HG03558 (cell line): ENCODE measurements at regions not wholly inside any gene's neighbourhood (a gene's known extent, or its start where the extent isn't known, plus 50 kb on each side); places are given as distances from the start of the nearest gene placed in this dataset.

ENCODE experiments used
- ATAC-seq: cut with Tn5 transposase; IDR thresholded peaks from one replicate; pipeline ENCODE4 v1.9.1; 2021; ENCODE audit warnings: moderate number of reproducible peaks; ENCODE audit not compliant: unreplicated experiment; ENCODE audit errors: extremely low read depth

DNA sequence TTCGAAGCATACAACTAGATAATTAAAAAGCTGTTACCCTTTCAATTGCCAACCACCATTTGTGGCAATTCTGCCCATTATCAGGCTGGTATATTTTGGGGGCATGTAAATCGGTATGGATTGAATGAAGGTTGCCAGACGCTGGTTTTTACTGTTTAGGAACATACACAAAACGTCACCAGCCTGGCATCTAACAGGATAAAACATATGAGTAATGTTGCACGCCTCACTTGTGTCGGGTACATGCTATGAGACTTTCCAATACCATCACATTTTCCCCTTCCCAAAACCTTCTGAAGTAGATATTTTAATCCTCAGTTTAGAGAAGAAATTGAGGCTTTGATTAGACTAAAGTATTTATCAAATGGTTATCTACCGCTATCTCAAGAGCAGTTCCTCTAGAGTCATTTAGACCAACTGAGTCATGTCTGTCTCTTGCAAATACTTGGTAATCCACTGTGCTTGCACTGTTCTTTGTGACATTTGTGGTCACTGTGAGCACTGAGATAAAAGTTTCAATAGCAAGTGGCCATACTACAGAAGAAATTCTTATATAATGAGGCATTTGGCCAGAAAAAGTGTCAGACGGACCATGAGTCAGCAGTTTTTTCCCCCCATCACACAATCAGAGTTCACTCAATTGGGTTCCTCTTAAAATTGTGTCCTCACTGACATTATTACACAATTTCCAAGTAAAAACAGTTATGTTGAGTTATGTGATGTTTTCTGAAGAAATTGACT, 498.7 kb downstream of the NXPH1 start:
- no peak for ATAC-seq

DNA sequence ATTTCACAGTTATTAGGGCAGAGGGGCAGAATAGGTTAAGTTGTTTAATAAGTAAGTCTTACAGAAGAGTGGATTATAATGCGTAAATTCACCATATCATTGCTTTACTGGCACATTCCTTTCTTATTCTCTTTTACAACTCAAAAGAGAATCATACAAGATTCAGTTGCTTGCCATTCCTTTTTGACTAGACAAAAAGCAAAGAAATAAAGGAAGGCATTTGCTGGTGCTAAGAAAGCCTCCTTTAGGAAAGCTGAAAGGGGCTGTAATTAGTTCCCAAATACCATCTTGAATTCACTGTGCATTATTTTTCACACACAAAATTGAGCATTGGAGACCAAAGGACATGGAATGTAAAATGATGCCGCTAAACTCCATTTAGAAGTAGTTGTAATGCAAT, 499.3 kb downstream of the NXPH1 start:
- ATAC-seq: no peak

GRCh38 chr7:8937204-8937603, 503.8 kb downstream of the NXPH1 start:
- ATAC-seq: no peak

DNA sequence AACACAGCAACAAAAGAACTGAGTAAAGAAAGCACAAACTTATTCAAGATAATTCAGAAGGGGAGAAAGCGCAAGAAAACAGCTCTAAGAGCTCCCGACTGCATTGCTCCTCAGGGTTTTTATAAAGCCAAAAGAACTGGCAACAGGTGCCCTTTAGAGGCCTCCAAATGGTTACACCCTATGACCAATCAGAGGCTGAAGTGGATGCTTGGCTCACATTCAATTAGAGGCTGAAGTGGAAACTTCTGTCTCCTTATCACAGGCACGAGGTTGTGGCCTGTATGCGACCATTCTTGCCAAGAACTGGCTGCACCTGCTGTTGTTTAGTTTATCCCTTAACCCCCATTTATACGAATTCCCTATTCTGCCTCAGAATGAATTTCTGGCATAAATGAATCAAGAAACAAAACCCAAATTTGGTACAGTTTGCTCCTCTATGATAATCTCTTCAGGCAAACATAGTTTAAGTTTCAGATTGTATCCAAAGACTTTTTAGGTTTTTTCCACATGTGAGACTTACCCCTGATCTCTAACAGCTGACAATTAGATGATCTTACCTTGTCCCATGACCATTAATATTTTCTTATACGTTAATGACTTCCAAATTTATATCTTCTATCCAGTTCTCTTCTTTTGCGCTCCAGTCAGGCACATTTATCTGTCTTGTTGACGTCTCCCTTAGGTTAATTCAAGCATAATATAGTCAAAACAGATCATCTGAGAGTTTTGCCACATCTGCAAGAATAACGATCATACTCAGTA, 504.8 kb downstream of the NXPH1 start:
- ATAC-seq: no peak

DNA sequence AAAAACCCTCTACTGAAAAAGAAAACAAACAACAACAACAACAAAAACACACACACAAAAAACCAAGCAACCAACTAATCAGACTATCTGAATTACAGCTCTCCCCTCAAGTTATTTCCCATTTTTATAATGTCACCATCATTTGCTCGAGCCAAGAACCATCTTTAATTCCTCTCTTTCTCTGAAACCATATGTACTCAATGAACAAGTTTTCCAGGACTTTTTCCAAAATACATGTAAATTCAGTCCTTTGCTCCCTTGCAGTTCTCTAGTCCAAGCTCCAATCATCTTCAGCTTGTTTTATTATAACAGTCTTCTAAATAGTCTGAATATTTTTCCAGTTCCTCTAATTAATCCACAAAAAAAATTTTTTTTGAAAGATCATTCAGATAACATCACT, 506.0 kb downstream of the NXPH1 start:
- ATAC-seq: no peak

DNA sequence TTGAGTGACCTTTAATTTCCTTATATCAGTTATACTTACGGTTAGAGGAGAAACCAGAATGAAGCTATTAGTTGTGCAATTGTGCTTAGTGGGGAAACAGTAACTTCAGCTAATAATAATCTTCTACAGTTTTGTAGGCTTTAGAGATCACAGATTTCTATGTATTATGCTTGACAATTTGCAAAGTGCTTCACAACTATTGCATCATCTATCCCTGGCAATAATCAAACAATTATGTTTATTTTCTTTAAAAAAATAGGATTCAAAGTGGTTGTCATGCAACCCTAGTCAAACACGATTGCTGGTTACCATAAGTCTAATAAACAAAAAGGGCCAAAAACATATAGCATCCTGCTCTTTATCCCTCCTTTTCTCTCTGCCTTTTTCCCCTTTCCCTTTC, 530.3 kb downstream of the NXPH1 start:
- ATAC-seq: no peak

GRCh38 chr7:8965177-8965576, 531.8 kb downstream of the NXPH1 start:
- no peak for ATAC-seq

- ATAC-seq: no peak
Observed at GRCh38 chr7:8973601-8974000, 540.2 kb downstream of the NXPH1 start.

DNA sequence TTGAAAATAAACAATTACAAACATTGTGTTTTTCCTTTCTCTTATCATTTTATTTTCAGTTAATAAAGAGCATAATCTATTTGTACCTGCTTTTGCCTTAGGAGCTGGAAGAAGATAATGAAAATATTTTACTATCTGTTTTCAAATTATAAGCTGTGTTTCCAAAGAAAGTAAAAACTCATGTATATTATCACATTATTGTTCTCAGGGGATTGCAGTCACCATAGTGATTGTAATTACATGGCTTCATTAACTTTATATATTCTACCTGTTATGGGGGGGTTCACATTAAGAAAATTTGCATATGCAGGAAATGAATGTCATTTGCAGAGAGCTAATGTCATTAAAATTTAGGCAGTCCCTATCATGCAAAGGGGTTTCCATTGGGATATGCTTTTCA, 542.3 kb downstream of the NXPH1 start:
- ATAC-seq: no peak

DNA sequence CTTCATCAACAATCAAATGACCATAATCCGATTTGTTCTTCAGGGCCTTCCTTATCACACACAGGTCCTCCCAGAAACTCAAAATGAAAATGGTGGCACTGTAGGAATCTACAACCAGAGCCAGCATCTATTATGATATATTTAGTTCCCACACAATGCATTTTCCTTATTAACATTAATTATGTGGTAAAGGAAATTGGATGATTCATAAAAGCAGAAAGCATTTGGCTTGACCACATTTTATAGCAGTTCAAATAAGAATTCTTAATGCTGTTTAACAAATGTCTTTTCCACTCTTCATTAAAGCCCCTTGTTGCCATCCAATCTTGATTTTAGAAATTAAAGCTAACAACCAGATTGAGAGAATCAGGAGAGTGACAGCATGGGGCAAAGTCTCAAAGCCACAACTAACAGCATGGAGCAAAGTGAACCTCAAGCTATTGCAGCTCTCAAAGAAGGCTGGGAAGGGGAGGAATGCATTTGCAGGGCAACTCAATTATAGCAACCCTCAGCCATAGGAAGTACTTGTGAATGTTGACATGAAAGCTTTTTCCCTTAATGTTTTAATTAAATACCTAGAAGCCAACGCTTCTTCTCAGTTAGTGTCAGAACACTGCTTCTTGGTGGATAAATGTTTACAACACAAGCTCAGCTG, 549.1 kb downstream of the NXPH1 start:
- no peak for ATAC-seq

DNA sequence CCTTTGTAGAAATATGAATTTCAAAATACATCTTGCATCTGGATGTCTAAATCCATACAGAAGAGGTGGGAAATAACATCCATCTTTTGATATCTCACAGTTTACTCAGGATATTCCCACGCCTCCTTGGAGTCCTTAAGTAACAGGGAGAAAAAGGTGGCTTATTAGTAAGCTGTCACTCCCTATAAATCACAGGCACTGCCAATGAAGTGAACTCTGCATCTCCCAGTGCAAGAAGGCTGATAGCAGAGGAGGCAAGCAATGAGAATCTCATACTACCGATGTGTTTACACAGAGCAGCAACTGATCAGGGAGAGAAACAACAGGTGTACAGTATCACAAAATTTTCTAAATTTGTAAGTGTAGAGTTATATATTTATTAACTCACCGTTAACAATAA, 551.8 kb downstream of the NXPH1 start:
- no peak for ATAC-seq

- ATAC-seq: no peak
Observed at GRCh38 chr7:8988267-8988666, 554.9 kb downstream of the NXPH1 start.

GRCh38 chr7:8991159-8991558, 557.8 kb downstream of the NXPH1 start:
- no peak for ATAC-seq

GRCh38 chr7:8998762-8999161, 565.4 kb downstream of the NXPH1 start:
- ATAC-seq: no peak

GRCh38 chr7:9013940-9014339, 580.5 kb downstream of the NXPH1 start:
- no peak for ATAC-seq

- ATAC-seq: no peak
Observed at GRCh38 chr7:9017286-9017685, 583.9 kb downstream of the NXPH1 start.

DNA sequence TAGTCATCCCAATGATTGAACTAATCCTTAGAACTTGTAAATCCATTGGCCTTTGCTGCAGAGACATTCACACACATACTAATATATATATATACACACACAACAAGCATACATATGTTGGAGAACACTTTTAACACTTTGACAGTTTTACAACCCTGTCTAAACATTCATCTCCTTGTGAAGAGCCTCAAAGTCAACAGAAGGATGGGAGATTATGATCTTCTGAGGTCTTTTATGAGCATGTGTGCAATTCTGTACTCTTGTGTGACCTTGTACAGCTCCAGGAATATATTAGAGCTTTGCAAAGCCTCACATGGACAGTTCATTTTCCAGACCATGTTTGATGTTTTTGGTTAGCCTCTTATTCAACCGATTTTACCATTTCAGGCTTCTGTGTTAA, 589.0 kb downstream of the NXPH1 start:
- ATAC-seq: no peak

DNA sequence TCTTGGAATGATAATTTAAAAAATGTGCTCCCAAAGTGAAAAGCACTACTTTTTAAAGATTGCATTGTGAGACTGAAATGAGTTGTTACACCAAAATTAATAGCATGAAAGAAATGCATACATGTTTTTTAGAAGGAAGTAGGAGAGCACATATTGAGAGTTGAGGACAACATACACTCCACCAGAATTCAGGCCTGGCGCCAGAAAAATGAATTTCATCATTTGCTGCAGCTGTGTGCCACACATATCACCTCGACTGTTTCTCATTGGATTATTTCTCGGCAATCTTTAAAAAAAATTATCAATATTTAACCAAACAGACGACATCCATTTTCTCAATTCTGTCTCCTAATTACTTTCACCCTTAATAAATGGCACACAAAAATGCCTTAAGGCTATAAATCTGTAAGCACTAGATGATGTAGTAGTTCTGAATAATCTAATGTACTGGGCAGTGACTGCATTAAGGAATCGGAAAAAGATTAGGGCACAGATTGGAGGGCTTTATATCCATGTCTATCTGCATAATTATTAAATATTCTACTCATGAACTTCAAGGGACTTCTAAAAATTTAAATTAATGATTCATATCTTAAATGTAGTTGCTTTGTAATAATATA, 590.4 kb downstream of the NXPH1 start:
- ATAC-seq: no peak

DNA sequence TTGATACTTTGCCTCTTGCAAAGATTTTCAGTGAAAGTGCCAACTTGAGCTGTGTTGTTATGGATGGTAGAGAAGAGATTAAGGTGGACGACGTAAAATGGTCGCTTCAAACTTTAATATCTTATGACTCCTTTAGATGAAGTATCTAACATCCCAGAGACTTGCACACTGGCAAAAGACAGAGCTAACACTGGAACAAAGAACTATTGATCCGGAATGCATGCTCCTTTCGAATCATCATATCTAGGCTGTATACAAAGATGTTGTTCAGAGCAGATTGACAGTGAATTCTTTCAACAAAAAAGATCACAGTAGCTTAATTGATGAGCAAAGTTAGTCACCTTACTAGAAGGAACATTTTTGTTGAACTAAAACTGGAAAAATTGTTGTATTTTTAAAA, 592.7 kb downstream of the NXPH1 start:
- ATAC-seq: no peak

DNA sequence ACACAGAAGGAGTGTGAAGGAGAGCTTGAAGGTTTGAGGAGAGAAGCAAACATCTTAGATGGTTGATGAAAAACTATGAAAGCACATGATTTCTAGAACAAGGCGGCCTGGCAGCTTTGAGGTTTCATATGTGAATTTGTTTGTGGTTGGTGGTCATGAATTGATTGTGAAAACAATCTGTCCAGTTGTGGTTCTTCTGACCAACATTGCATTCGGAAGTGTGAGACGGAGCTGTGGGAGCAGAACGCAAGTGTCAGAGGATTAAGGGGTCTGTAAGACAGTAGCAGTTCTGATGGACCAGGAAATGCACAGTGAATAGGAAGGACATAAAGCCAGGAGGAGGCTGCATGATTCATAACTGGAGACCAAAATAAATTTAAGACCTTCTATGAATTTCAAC, 594.6 kb downstream of the NXPH1 start:
- no peak for ATAC-seq
